ENCODE measurements at regions not wholly inside any gene's neighbourhood (a gene's known extent, or its start where the extent isn't known, plus 50 kb on each side); places are given as distances from the start of the nearest gene placed in this dataset.

GRCh38 chr6:15864708-15865062 is 201.9 kb upstream of the DTNBP1 start:
- Histone ChIP-seq H2AFZ (ENCODE audit: low read depth, low read length) (no peak overlapping the region), H3K27me3 (ENCODE audit: insufficient read depth, low read length) (no peaks in the 10 kb centered on the region), H3K9me3 (ENCODE audit: low read length) (no peaks in the 10 kb centered on the region), H3K4me3 (ENCODE audit: low read length) (no peak overlapping the region), H3K4me1 (ENCODE audit: insufficient read depth, low read length) (no peaks in the 10 kb centered on the region), H3K36me3 (ENCODE audit: insufficient read depth, low read length) (no peaks in the 10 kb centered on the region)

- Histone ChIP-seq H3K4me1 (ENCODE audit: insufficient read depth, low read length) (no peaks in the 10 kb centered on the region), H3K36me3 (ENCODE audit: insufficient read depth, low read length) (no peaks in the 10 kb centered on the region), H3K9me3 (ENCODE audit: low read length) (no peaks in the 10 kb centered on the region), H3K27me3 (ENCODE audit: insufficient read depth, low read length) (no peaks in the 10 kb centered on the region), H3K4me3 (ENCODE audit: low read length) (no peak overlapping the region), H2AFZ (ENCODE audit: low read depth, low read length) (no peak overlapping the region)
Measured at GRCh38 chr6:15864038-15864707, 201.3 kb upstream of the DTNBP1 start.

GRCh38 chr6:15862810-15863209 is 200.0 kb upstream of the DTNBP1 start:
- Histone ChIP-seq H3K27me3 (ENCODE audit: insufficient read depth, low read length) (peaks cover 2% of the 10 kb centered on the region), H3K4me3 (ENCODE audit: low read length) (no peak overlapping the region), H3K4me1 (ENCODE audit: insufficient read depth, low read length) (no peaks in the 10 kb centered on the region), H3K9me3 (ENCODE audit: low read length) (no peaks in the 10 kb centered on the region), H3K36me3 (ENCODE audit: insufficient read depth, low read length) (no peaks in the 10 kb centered on the region), H2AFZ (ENCODE audit: low read depth, low read length) (no peak overlapping the region)

GRCh38 chr6:15861486-15861885 is 198.7 kb upstream of the DTNBP1 start:
- no peak overlapping the region for H3K4me3 ChIP-seq (ENCODE audit: low read length)
- no peaks in the 10 kb centered on the region for H3K9me3 ChIP-seq (ENCODE audit: low read length)
- no peak overlapping the region for H2AFZ ChIP-seq (ENCODE audit: low read depth, low read length)
- peaks cover 2% of the 10 kb centered on the region for H3K27me3 ChIP-seq (ENCODE audit: insufficient read depth, low read length)
- H3K36me3 ChIP-seq (ENCODE audit: insufficient read depth, low read length): no peaks in the 10 kb centered on the region
- H3K4me1 ChIP-seq (ENCODE audit: insufficient read depth, low read length): no peaks in the 10 kb centered on the region

- H3K4me1 ChIP-seq (ENCODE audit: insufficient read depth, low read length): no peaks in the 10 kb centered on the region
- no peaks in the 10 kb centered on the region for H3K9me3 ChIP-seq (ENCODE audit: low read length)
- H3K27me3 ChIP-seq (ENCODE audit: insufficient read depth, low read length): peaks cover 2% of the 10 kb centered on the region
Measured at GRCh38 chr6:15854826-15855710, 192.2 kb upstream of the DTNBP1 start.

GRCh38 chr6:15854378-15854777 is 191.6 kb upstream of the DTNBP1 start:
- Histone ChIP-seq H3K4me3 (ENCODE audit: low read length) (no peak overlapping the region), H3K4me1 (ENCODE audit: insufficient read depth, low read length) (no peaks in the 10 kb centered on the region), H3K9me3 (ENCODE audit: low read length) (no peaks in the 10 kb centered on the region), H3K36me3 (ENCODE audit: insufficient read depth, low read length) (no peaks in the 10 kb centered on the region), H3K27me3 (ENCODE audit: insufficient read depth, low read length) (peaks cover 2% of the 10 kb centered on the region), H2AFZ (ENCODE audit: low read depth, low read length) (no peak overlapping the region)

More at GRCh38 chr6:15854826-15855710, 192.2 kb upstream of the DTNBP1 start:
- Histone ChIP-seq H3K4me3 (ENCODE audit: low read length) (no peak overlapping the region), H3K36me3 (ENCODE audit: insufficient read depth, low read length) (no peaks in the 10 kb centered on the region), H2AFZ (ENCODE audit: low read depth, low read length) (no peak overlapping the region)

- H2AFZ ChIP-seq (ENCODE audit: low read depth, low read length): no peak overlapping the region
- no peaks in the 10 kb centered on the region for H3K36me3 ChIP-seq (ENCODE audit: insufficient read depth, low read length)
- no peaks in the 10 kb centered on the region for H3K9me3 ChIP-seq (ENCODE audit: low read length)
- H3K27me3 ChIP-seq (ENCODE audit: insufficient read depth, low read length): peaks cover 2% of the 10 kb centered on the region
- H3K4me1 ChIP-seq (ENCODE audit: insufficient read depth, low read length): no peaks in the 10 kb centered on the region
- H3K4me3 ChIP-seq (ENCODE audit: low read length): no peak overlapping the region
Measured at GRCh38 chr6:15853259-15853658, 190.4 kb upstream of the DTNBP1 start.

GRCh38 chr6:15852289-15852688 is 189.5 kb upstream of the DTNBP1 start:
- H3K4me1 ChIP-seq (ENCODE audit: insufficient read depth, low read length): no peaks in the 10 kb centered on the region
- no peak overlapping the region for H2AFZ ChIP-seq (ENCODE audit: low read depth, low read length)
- no peaks in the 10 kb centered on the region for H3K9me3 ChIP-seq (ENCODE audit: low read length)
- no peak overlapping the region for H3K4me3 ChIP-seq (ENCODE audit: low read length)
- no peaks in the 10 kb centered on the region for H3K27me3 ChIP-seq (ENCODE audit: insufficient read depth, low read length)
- no peaks in the 10 kb centered on the region for H3K36me3 ChIP-seq (ENCODE audit: insufficient read depth, low read length)

- H2AFZ ChIP-seq (ENCODE audit: low read depth, low read length): no peak overlapping the region
- H3K27me3 ChIP-seq (ENCODE audit: insufficient read depth, low read length): no peaks in the 10 kb centered on the region
Measured at GRCh38 chr6:15849395-15849794, 186.6 kb upstream of the DTNBP1 start.

GRCh38 chr6:15845492-15845891 is 182.7 kb upstream of the DTNBP1 start:
- H3K9me3 ChIP-seq (ENCODE audit: low read length): no peaks in the 10 kb centered on the region
- H3K4me3 ChIP-seq (ENCODE audit: low read length): no peak overlapping the region
- H3K27me3 ChIP-seq (ENCODE audit: insufficient read depth, low read length): peaks cover 4% of the 10 kb centered on the region

More at GRCh38 chr6:15849395-15849794, 186.6 kb upstream of the DTNBP1 start:
- H3K9me3 ChIP-seq (ENCODE audit: low read length): no peaks in the 10 kb centered on the region
- H3K4me1 ChIP-seq (ENCODE audit: insufficient read depth, low read length): no peaks in the 10 kb centered on the region
- H3K4me3 ChIP-seq (ENCODE audit: low read length): no peak overlapping the region
- no peaks in the 10 kb centered on the region for H3K36me3 ChIP-seq (ENCODE audit: insufficient read depth, low read length)

GRCh38 chr6:15843764-15844163 is 180.9 kb upstream of the DTNBP1 start:
- Histone ChIP-seq H2AFZ (ENCODE audit: low read depth, low read length) (no peak overlapping the region), H3K36me3 (ENCODE audit: insufficient read depth, low read length) (no peaks in the 10 kb centered on the region), H3K4me3 (ENCODE audit: low read length) (no peak overlapping the region), H3K4me1 (ENCODE audit: insufficient read depth, low read length) (peaks cover 4% of the 10 kb centered on the region), H3K27me3 (ENCODE audit: insufficient read depth, low read length) (peaks cover 4% of the 10 kb centered on the region), H3K9me3 (ENCODE audit: low read length) (no peaks in the 10 kb centered on the region)

More at GRCh38 chr6:15845492-15845891, 182.7 kb upstream of the DTNBP1 start:
- no peak overlapping the region for H2AFZ ChIP-seq (ENCODE audit: low read depth, low read length)
- peaks cover 4% of the 10 kb centered on the region for H3K4me1 ChIP-seq (ENCODE audit: insufficient read depth, low read length)
- H3K36me3 ChIP-seq (ENCODE audit: insufficient read depth, low read length): no peaks in the 10 kb centered on the region

- no peaks in the 10 kb centered on the region for H3K9me3 ChIP-seq (ENCODE audit: low read length)
- H3K27me3 ChIP-seq (ENCODE audit: insufficient read depth, low read length): peaks cover 4% of the 10 kb centered on the region
- no peaks in the 10 kb centered on the region for H3K36me3 ChIP-seq (ENCODE audit: insufficient read depth, low read length)
- H3K4me3 ChIP-seq (ENCODE audit: low read length): no peak overlapping the region
- no peak overlapping the region for H2AFZ ChIP-seq (ENCODE audit: low read depth, low read length)
- peaks cover 4% of the 10 kb centered on the region for H3K4me1 ChIP-seq (ENCODE audit: insufficient read depth, low read length)
Measured at GRCh38 chr6:15843226-15843625, 180.4 kb upstream of the DTNBP1 start.

GRCh38 chr6:15842727-15843117 is 179.9 kb upstream of the DTNBP1 start:
- H3K9me3 ChIP-seq (ENCODE audit: low read length): no peaks in the 10 kb centered on the region
- no peak overlapping the region for H2AFZ ChIP-seq (ENCODE audit: low read depth, low read length)
- H3K36me3 ChIP-seq (ENCODE audit: insufficient read depth, low read length): no peaks in the 10 kb centered on the region
- H3K27me3 ChIP-seq (ENCODE audit: insufficient read depth, low read length): peaks cover 4% of the 10 kb centered on the region
- H3K4me3 ChIP-seq (ENCODE audit: low read length): no peak overlapping the region
- H3K4me1 ChIP-seq (ENCODE audit: insufficient read depth, low read length): peaks cover 4% of the 10 kb centered on the region

All from neuron (in vitro differentiated cells).